ENCODE measurements at regions not wholly inside any gene's neighbourhood (a gene's known extent, or its start where the extent isn't known, plus 50 kb on each side); places are given as distances from the start of the nearest gene placed in this dataset.

DNA sequence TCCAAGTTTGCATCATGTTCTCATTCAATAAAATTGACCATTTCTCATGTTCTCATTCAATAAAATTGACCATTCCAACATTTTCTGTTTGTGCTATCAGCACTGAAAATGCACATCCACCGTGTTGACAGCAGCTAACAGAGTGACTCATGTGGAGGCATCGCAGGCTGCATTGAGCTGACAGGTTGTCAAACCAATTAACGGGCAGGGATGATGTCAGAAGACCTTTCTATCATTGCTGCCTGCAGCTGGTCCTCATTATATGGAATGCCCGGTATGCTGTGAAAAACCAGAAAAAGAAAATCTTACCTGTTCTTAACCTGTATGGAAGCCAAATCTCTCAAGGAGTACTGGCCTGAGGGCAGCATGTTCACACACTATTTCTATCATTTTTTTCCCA lies 202.0 kb downstream of the SMIM20 start:
- ChIA-PET POLR2A (no interaction called here), CTCF (no interaction called here)
- Histone ChIP-seq H3K27me3 (ENCODE audit: control insufficient read depth, insufficient read depth, low read length) (no peaks in the 10 kb centered on the region), H3K27ac (ENCODE audit: low read length) (no peak overlapping the region), H3K9me3 (ENCODE audit: control insufficient read depth, insufficient read depth, low read depth, low read length) (peaks cover 13% of the 10 kb centered on the region; the same call in 1 of the 2 replicates), H3K4me1 (ENCODE audit: control insufficient read depth, insufficient read depth, low read length) (no peaks in the 10 kb centered on the region), H3K36me3 (ENCODE audit: control insufficient read depth, insufficient read depth, low read length) (no peaks in the 10 kb centered on the region), H3K4me3 (ENCODE audit: low read depth in 2 of 2, low read length in 2 of 2) (no peak overlapping the region)
- in situ Hi-C loops (cut with HindIII; ENCODE audit: low pct_unique_long_range_greater_than_20kb, low sequenced_read_pairs) = no loop called here
- TF ChIP-seq CTCF (IDR thresholded peaks at IDR 0.05) = no peak
- TF ChIP-seq POLR2AphosphoS5 (IDR thresholded peaks at IDR 0.05; ENCODE audit: low read depth, low read length) = no peak
- intact Hi-C loops (cut with micrococcal nuclease; ENCODE audit: unreplicated experiment) = no loop called here
- ATAC-seq = no peak
- BruUV-seq (replicated peaks) = no TSS peak
- DNase-seq (ENCODE audit: low read depth, low spot score) = no peak

DNA sequence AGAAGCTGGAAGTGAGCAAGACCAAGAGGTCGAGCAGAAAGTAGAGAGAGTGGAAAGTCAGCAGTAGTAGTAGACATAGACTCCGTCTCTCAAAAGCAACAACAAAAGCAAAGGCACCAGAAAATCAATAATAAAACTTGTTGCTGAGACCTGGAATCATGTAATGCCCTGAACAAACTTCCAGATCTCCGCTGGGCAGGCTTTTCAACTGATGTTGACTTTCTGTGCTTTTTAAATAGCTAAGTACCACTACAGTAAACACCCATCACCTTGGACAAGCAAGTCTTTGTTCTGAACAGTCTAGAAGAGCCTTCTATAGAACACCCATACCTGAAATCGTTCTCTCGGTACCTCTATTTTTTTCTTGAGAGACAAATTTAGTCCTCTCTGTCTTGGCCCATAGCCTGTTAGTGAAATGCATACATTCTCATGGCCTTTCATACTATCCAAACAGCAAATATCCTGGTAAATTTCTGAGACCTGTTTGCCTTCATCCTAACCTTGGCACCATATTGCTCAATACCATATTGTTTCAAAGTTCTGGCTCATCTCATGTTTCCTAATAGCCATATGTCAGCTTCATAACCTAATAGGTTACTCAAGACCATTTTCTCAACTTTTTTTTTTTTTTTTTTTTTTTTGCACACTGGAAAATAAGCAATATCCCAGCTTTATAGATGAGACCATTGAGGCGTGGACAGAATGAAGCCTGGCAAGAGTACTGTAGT lies 200.6 kb upstream of the RBPJ start:
- in situ Hi-C loops (cut with HindIII; ENCODE audit: low pct_unique_long_range_greater_than_20kb, low sequenced_read_pairs) = no loop called here
- no peaks in the 10 kb centered on the region for H3K27me3 ChIP-seq (ENCODE audit: control insufficient read depth, insufficient read depth, low read length)
- ChIA-PET CTCF (no interaction called here), POLR2A (no interaction called here)
- peaks cover 3% of the 10 kb centered on the region; the same call in 1 of the 2 replicates for H3K9me3 ChIP-seq (ENCODE audit: control insufficient read depth, insufficient read depth, low read depth, low read length)
- DNase-seq (ENCODE audit: low read depth, low spot score) (no peak), ATAC-seq (no peak)
- H3K4me3 ChIP-seq (ENCODE audit: low read depth in 2 of 2, low read length in 2 of 2) = no peak overlapping the region
- no peaks in the 10 kb centered on the region for H3K36me3 ChIP-seq (ENCODE audit: control insufficient read depth, insufficient read depth, low read length)
- no TSS peak for BruUV-seq (replicated peaks)
- no peaks in the 10 kb centered on the region for H3K4me1 ChIP-seq (ENCODE audit: control insufficient read depth, insufficient read depth, low read length)
- H3K27ac ChIP-seq (ENCODE audit: low read length) = no peak overlapping the region
- intact Hi-C loops (cut with micrococcal nuclease; ENCODE audit: unreplicated experiment) = no loop called here
- TF ChIP-seq REST (IDR thresholded peaks at IDR 0.05; ENCODE audit: insufficient read depth in 1 of 2, low read depth in 2 of 2, low read length in 1 of 2) (no peak), CTCF (IDR thresholded peaks at IDR 0.05) (no peak), SIN3A (IDR thresholded peaks at IDR 0.05; ENCODE audit: borderline replicate concordance, insufficient read depth, low read depth, low read length) (no peak)

All from Panc1 (cell line).